SK-N-SH treated with all-trans-retinoic acid at 6 μM for 48 hours (cell line): ENCODE measurements at regions not wholly inside any gene's neighbourhood (a gene's known extent, or its start where the extent isn't known, plus 50 kb on each side); places are given as distances from the start of the nearest gene placed in this dataset.

Experiments
- ARNTL ChIP-seq: fragments of 450-650 bp; formaldehyde crosslinking; IDR thresholded peaks from 2 replicates; pipeline ENCODE4 v1.5.0; 2020; ENCODE audit warnings: low read depth, mild to moderate bottlenecking, moderate library complexity, borderline replicate concordance
- BACH2 ChIP-seq: fragments of 250-450 bp; sonication (Bioruptor Pico); IDR thresholded peaks from 2 replicates; pipeline ENCODE4 v1.9.0; 2021; ENCODE audit warnings: mild to moderate bottlenecking, borderline replicate concordance
- CREB5 ChIP-seq: fragments of 250-450 bp; sonication (Bioruptor Pico); IDR thresholded peaks from 2 replicates; pipeline ENCODE4 v1.5.1; 2020; ENCODE audit warnings: low read depth, mild to moderate bottlenecking, moderate library complexity
- CSDC2 ChIP-seq: fragments of 250-450 bp; sonication (Bioruptor Pico); IDR thresholded peaks from 2 replicates; pipeline ENCODE4 v1.5.0; 2020; ENCODE audit warnings: mild to moderate bottlenecking, moderate library complexity
- CSRNP3 ChIP-seq: fragments of 250-450 bp; sonication (Bioruptor Pico); IDR thresholded peaks from 2 replicates; pipeline ENCODE4 v1.5.1; 2021; ENCODE audit warnings: mild to moderate bottlenecking, moderate library complexity
- ISL1 ChIP-seq: fragments of 250-450 bp; sonication (Bioruptor Pico); IDR thresholded peaks from 2 replicates; pipeline ENCODE4 v2.1.2; 2022; ENCODE audit warnings: mild to moderate bottlenecking, moderate library complexity
- OSR1 ChIP-seq: fragments of 250-450 bp; sonication (Bioruptor Pico); IDR thresholded peaks from 2 replicates; pipeline ENCODE4 v1.8.0; 2022; ENCODE audit warnings: moderate library complexity, mild to moderate bottlenecking, inconsistent platforms
- PATZ1 ChIP-seq: fragments of 250-450 bp; sonication (Bioruptor Pico); IDR thresholded peaks from 2 replicates; pipeline ENCODE4 v1.8.0; 2020; ENCODE audit warnings: mild to moderate bottlenecking, moderate library complexity, borderline replicate concordance
- PPARA ChIP-seq: fragments of 250-450 bp; sonication (Bioruptor Pico); IDR thresholded peaks from 2 replicates; pipeline ENCODE4 v1.5.0; 2020; ENCODE audit warnings: mild to moderate bottlenecking, borderline replicate concordance
- RARB ChIP-seq: fragments of 250-450 bp; sonication (Bioruptor Pico); IDR thresholded peaks from 2 replicates; pipeline ENCODE4 v1.8.0; 2021; ENCODE audit warnings: mild to moderate bottlenecking, moderate library complexity
- TOX ChIP-seq: fragments of 250-450 bp; sonication (Bioruptor Pico); IDR thresholded peaks from 2 replicates; pipeline ENCODE4 v1.8.0; 2021; ENCODE audit warnings: mild to moderate bottlenecking, moderate library complexity, borderline replicate concordance
- TSHZ2 ChIP-seq: fragments of 250-450 bp; sonication (Bioruptor Pico); IDR thresholded peaks from 2 replicates; pipeline ENCODE4 v1.5.0; 2020; ENCODE audit warnings: mild to moderate bottlenecking, moderate library complexity
- ZFP30 ChIP-seq: fragments of 450-650 bp; formaldehyde crosslinking; IDR thresholded peaks from 2 replicates; pipeline ENCODE4 v1.5.0; 2022; ENCODE audit warnings: mild to moderate bottlenecking, moderate library complexity
- ZNF8 ChIP-seq: fragments of 450-650 bp; formaldehyde crosslinking; IDR thresholded peaks from 2 replicates; pipeline ENCODE4 v1.5.0; 2020; ENCODE audit warnings: mild to moderate bottlenecking, moderate library complexity

GRCh38 chr9:18366184-18366583, 107.8 kb upstream of the ADAMTSL1 start:
- TF ChIP-seq ISL1 (CRISPR knock-in tag) = no peak
- no peak for TF ChIP-seq PATZ1 (CRISPR knock-in tag)
- no peak for TF ChIP-seq ARNTL
- no peak for TF ChIP-seq CSDC2 (CRISPR knock-in tag)
- TF ChIP-seq TSHZ2 (CRISPR knock-in tag) = no peak
- no peak for TF ChIP-seq ZFP30 (CRISPR knock-in tag)
- TF ChIP-seq ZNF8 (CRISPR knock-in tag) = no peak
- no peak for TF ChIP-seq TOX (CRISPR knock-in tag)
- TF ChIP-seq PPARA = no peak
- TF ChIP-seq OSR1 (CRISPR knock-in tag) = no peak
- no peak for TF ChIP-seq RARB (CRISPR knock-in tag)
- TF ChIP-seq CREB5 (CRISPR knock-in tag) = no peak
- no peak for TF ChIP-seq CSRNP3 (CRISPR knock-in tag)
- no peak for TF ChIP-seq BACH2 (CRISPR knock-in tag)
